PC-9 (cell line): ENCODE measurements at regions not wholly inside any gene's neighbourhood (a gene's known extent, or its start where the extent isn't known, plus 50 kb on each side); places are given as distances from the start of the nearest gene placed in this dataset.

Source experiments
- EZH2 ChIP-seq: fragments of 200-600 bp; sonication (generic); IDR thresholded peaks from 2 replicates; pipeline ENCODE4 v1.8.0; 2017; ENCODE audit warnings: antibody characterized with exemption, low read depth
- TF ChIP-seq, protein P1 (sequence below): fragments of 200-600 bp; sonication (generic); conservative IDR thresholded peaks from 2 replicates; pipeline ENCODE4 v1.6.1; 2017; ENCODE audit warnings: mixed run types, antibody characterized with exemption, mild to moderate bottlenecking, moderate library complexity

DNA sequence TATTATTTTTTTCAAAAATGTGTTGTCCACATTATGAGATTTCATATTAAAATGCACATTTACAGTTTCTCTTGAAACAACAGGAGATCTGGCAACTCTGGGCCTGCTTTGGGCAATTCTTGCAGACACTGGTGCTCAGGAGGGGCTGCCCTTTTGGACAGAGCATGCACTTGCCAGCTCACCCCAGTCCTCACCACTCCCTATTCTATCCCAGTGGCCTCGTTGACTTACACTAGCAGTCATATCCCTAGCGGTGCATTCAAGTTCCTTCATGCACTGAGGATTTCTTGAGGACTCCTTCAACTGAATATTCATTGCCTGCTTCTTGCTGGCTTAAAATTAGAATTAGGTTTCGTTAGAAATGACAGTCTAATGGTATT is 87.9 kb upstream of the FHL2 start:
- TF ChIP-seq, protein P1, sequence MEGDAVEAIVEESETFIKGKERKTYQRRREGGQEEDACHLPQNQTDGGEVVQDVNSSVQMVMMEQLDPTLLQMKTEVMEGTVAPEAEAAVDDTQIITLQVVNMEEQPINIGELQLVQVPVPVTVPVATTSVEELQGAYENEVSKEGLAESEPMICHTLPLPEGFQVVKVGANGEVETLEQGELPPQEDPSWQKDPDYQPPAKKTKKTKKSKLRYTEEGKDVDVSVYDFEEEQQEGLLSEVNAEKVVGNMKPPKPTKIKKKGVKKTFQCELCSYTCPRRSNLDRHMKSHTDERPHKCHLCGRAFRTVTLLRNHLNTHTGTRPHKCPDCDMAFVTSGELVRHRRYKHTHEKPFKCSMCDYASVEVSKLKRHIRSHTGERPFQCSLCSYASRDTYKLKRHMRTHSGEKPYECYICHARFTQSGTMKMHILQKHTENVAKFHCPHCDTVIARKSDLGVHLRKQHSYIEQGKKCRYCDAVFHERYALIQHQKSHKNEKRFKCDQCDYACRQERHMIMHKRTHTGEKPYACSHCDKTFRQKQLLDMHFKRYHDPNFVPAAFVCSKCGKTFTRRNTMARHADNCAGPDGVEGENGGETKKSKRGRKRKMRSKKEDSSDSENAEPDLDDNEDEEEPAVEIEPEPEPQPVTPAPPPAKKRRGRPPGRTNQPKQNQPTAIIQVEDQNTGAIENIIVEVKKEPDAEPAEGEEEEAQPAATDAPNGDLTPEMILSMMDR: no peak
- no peak for TF ChIP-seq EZH2
